Osteoblast (primary cell): ENCODE measurements at regions not wholly inside any gene's neighbourhood (a gene's known extent, or its start where the extent isn't known, plus 50 kb on each side); places are given as distances from the start of the nearest gene placed in this dataset.

ENCODE experiments used
- DNase-seq: peaks from one replicate; pipeline ENCODE4 v3.0.0; 2011; ENCODE audit warnings: low spot score, mixed read lengths; ENCODE audit not compliant: insufficient read length; ENCODE audit errors: missing footprints
- H2AFZ ChIP-seq: 2 replicates; pipeline ENCODE4 v1.6.0; 2011; ENCODE audit warnings: mild to moderate bottlenecking, low read length
- H3K27ac ChIP-seq: 2 replicates; pipeline ENCODE4 v1.5.1; 2011; ENCODE audit warnings: mild to moderate bottlenecking, low read depth, low read length, moderate library complexity
- H3K27me3 ChIP-seq: 2 replicates; pipeline ENCODE4 v1.6.0; 2012; ENCODE audit warnings: mild to moderate bottlenecking, control low read depth, inconsistent platforms, low read length, moderate library complexity; ENCODE audit not compliant: insufficient read depth
- H3K36me3 ChIP-seq: 2 replicates; pipeline ENCODE4 v1.5.1; 2011; ENCODE audit warnings: mild to moderate bottlenecking, low read length, control low read depth, moderate library complexity; ENCODE audit not compliant: insufficient read depth
- H3K4me1 ChIP-seq: 2 replicates; pipeline ENCODE4 v1.5.1; 2011; ENCODE audit warnings: mild to moderate bottlenecking, low read length, control low read depth, moderate library complexity; ENCODE audit not compliant: insufficient read depth
- H3K4me2 ChIP-seq: 2 replicates; pipeline ENCODE4 v1.6.0; 2011; ENCODE audit warnings: mild to moderate bottlenecking, low read length; ENCODE audit not compliant: insufficient read depth
- H3K4me3 ChIP-seq: fragments of 200-600 bp; sonication (generic); 3 replicates; pipeline ENCODE4 v1.5.1; 2012; ENCODE audit warnings: mild to moderate bottlenecking, low read length, inconsistent platforms; ENCODE audit not compliant: insufficient read depth
- H3K79me2 ChIP-seq: 2 replicates; pipeline ENCODE4 v1.6.0; 2012; ENCODE audit warnings: mild to moderate bottlenecking, low read length, control low read depth, inconsistent platforms; ENCODE audit not compliant: insufficient read depth
- H3K9me3 ChIP-seq: 2 replicates; pipeline ENCODE4 v1.5.1; 2011; ENCODE audit warnings: low read depth, low read length, control low read depth
- H4K20me1 ChIP-seq: 2 replicates; pipeline ENCODE4 v1.6.0; 2012; ENCODE audit warnings: mild to moderate bottlenecking, low read length, control low read depth; ENCODE audit not compliant: insufficient read depth
- TF ChIP-seq, protein P1 (sequence below): IDR thresholded peaks from 2 replicates; pipeline ENCODE4 v1.5.1; 2011; ENCODE audit warnings: mild to moderate bottlenecking, low read depth, low read length, moderate library complexity; ENCODE audit errors: extremely low read depth

- no peak for DNase-seq
- peaks cover 4% of the 10 kb centered on the region for H3K9me3 ChIP-seq
- H2AFZ ChIP-seq = no peak overlapping the region
- H3K79me2 ChIP-seq = no peaks in the 10 kb centered on the region
- no peaks in the 10 kb centered on the region for H3K4me1 ChIP-seq
- no peak overlapping the region for H3K4me2 ChIP-seq
- H3K36me3 ChIP-seq = no peaks in the 10 kb centered on the region
- H3K27ac ChIP-seq = no peak overlapping the region
- H3K4me3 ChIP-seq = no peak overlapping the region
- no peaks in the 10 kb centered on the region for H3K27me3 ChIP-seq
- TF ChIP-seq, protein P1, sequence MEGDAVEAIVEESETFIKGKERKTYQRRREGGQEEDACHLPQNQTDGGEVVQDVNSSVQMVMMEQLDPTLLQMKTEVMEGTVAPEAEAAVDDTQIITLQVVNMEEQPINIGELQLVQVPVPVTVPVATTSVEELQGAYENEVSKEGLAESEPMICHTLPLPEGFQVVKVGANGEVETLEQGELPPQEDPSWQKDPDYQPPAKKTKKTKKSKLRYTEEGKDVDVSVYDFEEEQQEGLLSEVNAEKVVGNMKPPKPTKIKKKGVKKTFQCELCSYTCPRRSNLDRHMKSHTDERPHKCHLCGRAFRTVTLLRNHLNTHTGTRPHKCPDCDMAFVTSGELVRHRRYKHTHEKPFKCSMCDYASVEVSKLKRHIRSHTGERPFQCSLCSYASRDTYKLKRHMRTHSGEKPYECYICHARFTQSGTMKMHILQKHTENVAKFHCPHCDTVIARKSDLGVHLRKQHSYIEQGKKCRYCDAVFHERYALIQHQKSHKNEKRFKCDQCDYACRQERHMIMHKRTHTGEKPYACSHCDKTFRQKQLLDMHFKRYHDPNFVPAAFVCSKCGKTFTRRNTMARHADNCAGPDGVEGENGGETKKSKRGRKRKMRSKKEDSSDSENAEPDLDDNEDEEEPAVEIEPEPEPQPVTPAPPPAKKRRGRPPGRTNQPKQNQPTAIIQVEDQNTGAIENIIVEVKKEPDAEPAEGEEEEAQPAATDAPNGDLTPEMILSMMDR = no peak
- H4K20me1 ChIP-seq = no peaks in the 10 kb centered on the region
These were observed 194.8 kb upstream of the SEL1L start for GRCh38 chr14:81728447-81728846.

GRCh38 chr14:81729622-81730021 is 196.0 kb upstream of the SEL1L start:
- Histone ChIP-seq H3K27me3 (no peaks in the 10 kb centered on the region), H3K4me2 (no peak overlapping the region), H4K20me1 (no peaks in the 10 kb centered on the region), H3K4me3 (no peak overlapping the region), H3K27ac (no peak overlapping the region), H3K9me3 (peaks cover 4% of the 10 kb centered on the region), H3K79me2 (no peaks in the 10 kb centered on the region), H3K36me3 (no peaks in the 10 kb centered on the region), H2AFZ (no peak overlapping the region), H3K4me1 (no peaks in the 10 kb centered on the region)
- TF ChIP-seq, protein P1 = no peak
- no peak for DNase-seq

- Histone ChIP-seq H3K27me3 (no peaks in the 10 kb centered on the region), H3K4me1 (no peaks in the 10 kb centered on the region), H3K36me3 (no peaks in the 10 kb centered on the region), H3K79me2 (no peaks in the 10 kb centered on the region), H3K4me3 (no peak overlapping the region), H4K20me1 (no peaks in the 10 kb centered on the region), H3K9me3 (peaks cover 9% of the 10 kb centered on the region), H3K27ac (no peak overlapping the region), H3K4me2 (no peak overlapping the region), H2AFZ (no peak overlapping the region)
- DNase-seq = no peak
- TF ChIP-seq, protein P1 = no peak
These were observed 204.3 kb upstream of the SEL1L start for GRCh38 chr14:81737938-81738337.

DNA sequence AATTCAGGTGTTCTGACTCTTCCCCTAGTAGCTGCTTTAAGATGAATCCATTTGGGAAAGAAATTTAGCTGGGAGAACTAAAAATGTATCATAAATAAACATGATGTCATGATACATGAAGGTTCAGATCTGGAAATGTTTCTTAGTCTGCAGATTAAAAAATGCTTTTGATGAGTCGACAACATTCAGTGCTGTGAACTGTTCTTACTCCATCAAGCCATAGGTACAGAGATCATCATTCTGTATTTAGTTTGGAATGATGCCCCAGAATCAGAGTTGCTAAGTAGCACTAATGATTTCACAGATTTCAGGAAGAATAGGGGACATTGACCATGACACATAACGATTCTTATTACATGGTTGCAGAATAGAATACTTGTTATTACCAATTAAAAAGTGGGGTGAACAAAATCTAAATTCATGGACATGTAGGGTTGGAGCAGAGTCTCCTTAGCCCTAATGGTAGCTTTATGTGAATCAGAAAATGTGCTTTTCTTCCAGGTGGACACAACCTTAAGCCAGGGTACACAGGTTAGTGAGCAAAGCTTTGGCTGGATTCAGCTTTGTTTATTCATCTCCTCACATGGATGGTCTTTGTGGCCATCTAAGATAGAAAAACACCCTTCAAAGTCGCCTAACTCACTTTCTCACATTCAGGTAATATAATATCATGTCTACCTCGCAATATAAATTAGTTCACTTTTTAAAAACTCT is 205.4 kb upstream of the SEL1L start:
- no peaks in the 10 kb centered on the region for H3K36me3 ChIP-seq
- no peaks in the 10 kb centered on the region for H3K27me3 ChIP-seq
- H3K4me1 ChIP-seq = no peaks in the 10 kb centered on the region
- H2AFZ ChIP-seq = no peak overlapping the region
- H3K4me2 ChIP-seq = no peak overlapping the region
- no peak for DNase-seq
- peaks cover 9% of the 10 kb centered on the region for H3K9me3 ChIP-seq
- H3K4me3 ChIP-seq = no peak overlapping the region
- TF ChIP-seq, protein P1 = no peak
- no peaks in the 10 kb centered on the region for H4K20me1 ChIP-seq
- no peak overlapping the region for H3K27ac ChIP-seq
- H3K79me2 ChIP-seq = no peaks in the 10 kb centered on the region
